ENCODE measurements at regions not wholly inside any gene's neighbourhood (a gene's known extent, or its start where the extent isn't known, plus 50 kb on each side); places are given as distances from the start of the nearest gene placed in this dataset.

DNA sequence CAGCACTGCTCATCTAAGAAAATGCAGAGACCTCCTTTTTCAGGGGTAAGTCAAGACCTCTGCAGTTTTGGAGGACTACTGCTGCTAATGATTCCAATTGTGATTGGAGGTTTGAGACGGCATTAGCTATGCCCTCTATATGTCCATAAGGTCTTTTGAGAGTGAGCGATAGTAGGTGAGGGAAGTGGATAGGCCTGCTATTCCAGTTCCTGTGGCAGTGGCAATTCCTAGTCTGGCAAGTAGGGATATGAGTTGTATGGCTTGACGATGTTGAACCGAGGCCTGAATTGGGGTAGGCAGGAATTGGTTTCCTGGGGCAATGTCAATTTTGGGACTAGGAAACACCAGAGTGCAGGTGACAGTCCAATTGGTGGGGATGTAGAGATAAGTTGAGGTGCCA, 913.1 kb upstream of the SLITRK5 start:
- TF ChIP-seq, protein P1, sequence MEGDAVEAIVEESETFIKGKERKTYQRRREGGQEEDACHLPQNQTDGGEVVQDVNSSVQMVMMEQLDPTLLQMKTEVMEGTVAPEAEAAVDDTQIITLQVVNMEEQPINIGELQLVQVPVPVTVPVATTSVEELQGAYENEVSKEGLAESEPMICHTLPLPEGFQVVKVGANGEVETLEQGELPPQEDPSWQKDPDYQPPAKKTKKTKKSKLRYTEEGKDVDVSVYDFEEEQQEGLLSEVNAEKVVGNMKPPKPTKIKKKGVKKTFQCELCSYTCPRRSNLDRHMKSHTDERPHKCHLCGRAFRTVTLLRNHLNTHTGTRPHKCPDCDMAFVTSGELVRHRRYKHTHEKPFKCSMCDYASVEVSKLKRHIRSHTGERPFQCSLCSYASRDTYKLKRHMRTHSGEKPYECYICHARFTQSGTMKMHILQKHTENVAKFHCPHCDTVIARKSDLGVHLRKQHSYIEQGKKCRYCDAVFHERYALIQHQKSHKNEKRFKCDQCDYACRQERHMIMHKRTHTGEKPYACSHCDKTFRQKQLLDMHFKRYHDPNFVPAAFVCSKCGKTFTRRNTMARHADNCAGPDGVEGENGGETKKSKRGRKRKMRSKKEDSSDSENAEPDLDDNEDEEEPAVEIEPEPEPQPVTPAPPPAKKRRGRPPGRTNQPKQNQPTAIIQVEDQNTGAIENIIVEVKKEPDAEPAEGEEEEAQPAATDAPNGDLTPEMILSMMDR (optimal IDR thresholded peaks at IDR 0.05 in 1 of 3, IDR thresholded peaks at IDR 0.05 in 1 of 3, conservative IDR thresholded peaks at IDR 0.05 in 1 of 3; ENCODE audit: extremely low read depth in 1 of 3, insufficient read depth in 2 of 3, low read length in 3 of 3), result no peak
- TF ChIP-seq EZH2 (IDR thresholded peaks at IDR 0.05; ENCODE audit: low read length), result no peak
